ENCODE measurements at regions not wholly inside any gene's neighbourhood (a gene's known extent, or its start where the extent isn't known, plus 50 kb on each side); places are given as distances from the start of the nearest gene placed in this dataset.

GRCh38 chr20:23223908-23224580 is 126.5 kb upstream of the NXT1 start:
- ATAC-seq (ENCODE audit: low read depth) = no peak
- Histone ChIP-seq H3K9me3 (ENCODE audit: severe bottlenecking) (peaks cover 10% of the 10 kb centered on the region), H3K27me3 (ENCODE audit: insufficient read depth, poor library complexity, severe bottlenecking) (no peaks in the 10 kb centered on the region), H3K27ac (ENCODE audit: poor library complexity, severe bottlenecking) (no peak overlapping the region), H3K4me1 (ENCODE audit: insufficient read depth, poor library complexity, severe bottlenecking) (peaks cover 8% of the 10 kb centered on the region), H3K36me3 (ENCODE audit: low read depth) (no peaks in the 10 kb centered on the region), H3K4me3 (ENCODE audit: severe bottlenecking) (no peak overlapping the region)
- no peak for DNase-seq (ENCODE audit: low spot score)
- no peak for TF ChIP-seq CTCF (IDR thresholded peaks at IDR 0.05; ENCODE audit: poor library complexity, severe bottlenecking)

- H3K4me3 ChIP-seq (ENCODE audit: severe bottlenecking) = no peak overlapping the region
- peaks cover 10% of the 10 kb centered on the region for H3K9me3 ChIP-seq (ENCODE audit: severe bottlenecking)
- TF ChIP-seq CTCF (IDR thresholded peaks at IDR 0.05; ENCODE audit: poor library complexity, severe bottlenecking) = no peak
- H3K4me1 ChIP-seq (ENCODE audit: insufficient read depth, poor library complexity, severe bottlenecking) = peaks cover 8% of the 10 kb centered on the region
- ATAC-seq (ENCODE audit: low read depth) = no peak
- no peak overlapping the region for H3K27ac ChIP-seq (ENCODE audit: poor library complexity, severe bottlenecking)
- DNase-seq (ENCODE audit: low spot score) = no peak
- H3K36me3 ChIP-seq (ENCODE audit: low read depth) = no peaks in the 10 kb centered on the region
- no peaks in the 10 kb centered on the region for H3K27me3 ChIP-seq (ENCODE audit: insufficient read depth, poor library complexity, severe bottlenecking)
Measured at GRCh38 chr20:23222531-23223200, 127.9 kb upstream of the NXT1 start.

GRCh38 chr20:23217023-23217422 is 130.9 kb upstream of the CD93 start:
- Histone ChIP-seq H3K27me3 (ENCODE audit: insufficient read depth, poor library complexity, severe bottlenecking) (no peaks in the 10 kb centered on the region), H3K4me3 (ENCODE audit: severe bottlenecking) (no peak overlapping the region), H3K9me3 (ENCODE audit: severe bottlenecking) (peaks cover 10% of the 10 kb centered on the region), H3K27ac (ENCODE audit: poor library complexity, severe bottlenecking) (no peak overlapping the region), H3K4me1 (ENCODE audit: insufficient read depth, poor library complexity, severe bottlenecking) (no peaks in the 10 kb centered on the region), H3K36me3 (ENCODE audit: low read depth) (no peaks in the 10 kb centered on the region)
- DNase-seq (ENCODE audit: low spot score) (no peak), ATAC-seq (ENCODE audit: low read depth) (no peak)
- no peak for TF ChIP-seq CTCF (IDR thresholded peaks at IDR 0.05; ENCODE audit: poor library complexity, severe bottlenecking)

- no peaks in the 10 kb centered on the region for H3K36me3 ChIP-seq (ENCODE audit: low read depth)
- no peaks in the 10 kb centered on the region for H3K4me1 ChIP-seq (ENCODE audit: insufficient read depth, poor library complexity, severe bottlenecking)
- no peaks in the 10 kb centered on the region for H3K9me3 ChIP-seq (ENCODE audit: severe bottlenecking)
- H3K27ac ChIP-seq (ENCODE audit: poor library complexity, severe bottlenecking) = no peak overlapping the region
- no peak for TF ChIP-seq CTCF (IDR thresholded peaks at IDR 0.05; ENCODE audit: poor library complexity, severe bottlenecking)
- H3K4me3 ChIP-seq (ENCODE audit: severe bottlenecking) = no peak overlapping the region
- no peaks in the 10 kb centered on the region for H3K27me3 ChIP-seq (ENCODE audit: insufficient read depth, poor library complexity, severe bottlenecking)
- ATAC-seq (ENCODE audit: low read depth) (no peak), DNase-seq (ENCODE audit: low spot score) (no peak)
Measured at GRCh38 chr20:23215344-23215995, 129.3 kb upstream of the CD93 start.

Data from RWPE2 (cell line).